Type B pancreatic cell (in vitro differentiated cells): ENCODE measurements at regions not wholly inside any gene's neighbourhood (a gene's known extent, or its start where the extent isn't known, plus 50 kb on each side); places are given as distances from the start of the nearest gene placed in this dataset.

ENCODE experiments used
- DNase-seq: peaks from one replicate; pipeline ENCODE4 v3.0.0; 2021; ENCODE audit warnings: mixed read lengths; ENCODE audit not compliant: unreplicated experiment; ENCODE audit errors: extremely low spot score
- H3K27ac Mint-ChIP-seq: 2 replicates; pipeline ENCODE4 v1.8.0; 2021; ENCODE audit warnings: mild to moderate bottlenecking, mixed read lengths
- H3K27me3 Mint-ChIP-seq: 2 replicates; pipeline ENCODE4 v1.8.0; 2021; ENCODE audit warnings: mixed read lengths
- H3K36me3 Mint-ChIP-seq: 2 replicates; pipeline ENCODE4 v1.8.0; 2021; ENCODE audit warnings: mixed read lengths
- H3K4me1 Mint-ChIP-seq: one replicate; pipeline ENCODE4 v1.8.0; 2021; ENCODE audit warnings: mixed read lengths; ENCODE audit not compliant: unreplicated experiment
- H3K4me3 Mint-ChIP-seq: 2 replicates; pipeline ENCODE4 v1.8.0; 2021; ENCODE audit warnings: mild to moderate bottlenecking, mixed read lengths
- H3K9me3 Mint-ChIP-seq: 2 replicates; pipeline ENCODE4 v1.8.0; 2021; ENCODE audit warnings: mixed read lengths
- TF ChIP-seq, protein P1 (sequence below): fragments of 200-600 bp; sonication (generic); conservative IDR thresholded peaks from 2 replicates; pipeline ENCODE4 v1.5.0; 2021; ENCODE audit warnings: antibody characterized with exemption, mild to moderate bottlenecking

DNA sequence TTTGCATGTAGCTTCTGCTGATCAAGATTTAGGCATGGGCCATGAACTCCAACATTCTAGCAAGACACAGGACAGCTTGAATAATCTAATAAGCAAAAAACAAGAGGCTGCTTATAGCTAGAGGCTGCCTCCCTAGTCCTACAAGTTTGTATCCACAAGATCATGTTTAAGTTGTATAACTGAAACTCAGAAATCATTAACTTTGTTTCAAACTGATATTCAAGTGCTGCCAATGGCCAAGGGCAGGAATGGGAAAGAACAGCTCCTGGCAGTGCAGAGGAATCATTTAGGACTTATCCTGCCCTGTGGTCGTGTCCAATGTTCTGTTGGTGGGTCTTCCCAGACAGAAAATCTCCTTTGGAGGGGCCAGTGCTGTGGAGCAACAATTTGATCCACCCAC lies 209.6 kb upstream of the DDI1 start:
- no peak for DNase-seq
- Mint-ChIP-seq H3K4me3 (no peak overlapping the region), H3K36me3 (no peaks in the 10 kb centered on the region), H3K27me3 (no peaks in the 10 kb centered on the region), H3K27ac (no peak overlapping the region), H3K4me1 (no peaks in the 10 kb centered on the region), H3K9me3 (no peaks in the 10 kb centered on the region)
- TF ChIP-seq, protein P1, sequence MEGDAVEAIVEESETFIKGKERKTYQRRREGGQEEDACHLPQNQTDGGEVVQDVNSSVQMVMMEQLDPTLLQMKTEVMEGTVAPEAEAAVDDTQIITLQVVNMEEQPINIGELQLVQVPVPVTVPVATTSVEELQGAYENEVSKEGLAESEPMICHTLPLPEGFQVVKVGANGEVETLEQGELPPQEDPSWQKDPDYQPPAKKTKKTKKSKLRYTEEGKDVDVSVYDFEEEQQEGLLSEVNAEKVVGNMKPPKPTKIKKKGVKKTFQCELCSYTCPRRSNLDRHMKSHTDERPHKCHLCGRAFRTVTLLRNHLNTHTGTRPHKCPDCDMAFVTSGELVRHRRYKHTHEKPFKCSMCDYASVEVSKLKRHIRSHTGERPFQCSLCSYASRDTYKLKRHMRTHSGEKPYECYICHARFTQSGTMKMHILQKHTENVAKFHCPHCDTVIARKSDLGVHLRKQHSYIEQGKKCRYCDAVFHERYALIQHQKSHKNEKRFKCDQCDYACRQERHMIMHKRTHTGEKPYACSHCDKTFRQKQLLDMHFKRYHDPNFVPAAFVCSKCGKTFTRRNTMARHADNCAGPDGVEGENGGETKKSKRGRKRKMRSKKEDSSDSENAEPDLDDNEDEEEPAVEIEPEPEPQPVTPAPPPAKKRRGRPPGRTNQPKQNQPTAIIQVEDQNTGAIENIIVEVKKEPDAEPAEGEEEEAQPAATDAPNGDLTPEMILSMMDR: no peak

DNA sequence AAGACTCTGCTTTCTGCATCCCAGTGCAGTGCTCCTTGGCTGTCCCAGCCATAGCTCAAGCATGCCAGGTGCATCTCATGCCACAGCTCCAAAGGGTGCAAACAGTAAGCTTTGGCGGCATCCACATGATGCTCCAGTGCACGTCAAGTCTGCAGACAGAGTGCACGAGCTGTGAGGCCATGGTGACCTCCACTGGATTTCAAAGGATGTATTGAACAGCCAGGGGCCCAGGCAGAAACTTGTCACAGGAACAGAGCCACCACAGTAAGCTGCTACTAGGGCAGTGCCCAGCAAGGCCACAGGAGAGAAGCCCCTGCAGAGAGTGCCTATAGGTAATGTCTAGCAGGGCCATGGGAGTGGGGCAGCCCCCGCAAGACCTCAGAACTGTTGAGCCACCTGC lies 206.8 kb upstream of the DDI1 start:
- no peak for DNase-seq
- TF ChIP-seq, protein P1: no peak
- no peaks in the 10 kb centered on the region for H3K4me1 Mint-ChIP-seq
- H3K36me3 Mint-ChIP-seq: no peaks in the 10 kb centered on the region
- H3K4me3 Mint-ChIP-seq: no peak overlapping the region
- no peak overlapping the region for H3K27ac Mint-ChIP-seq
- H3K27me3 Mint-ChIP-seq: no peaks in the 10 kb centered on the region
- H3K9me3 Mint-ChIP-seq: peaks cover 4% of the 10 kb centered on the region

DNA sequence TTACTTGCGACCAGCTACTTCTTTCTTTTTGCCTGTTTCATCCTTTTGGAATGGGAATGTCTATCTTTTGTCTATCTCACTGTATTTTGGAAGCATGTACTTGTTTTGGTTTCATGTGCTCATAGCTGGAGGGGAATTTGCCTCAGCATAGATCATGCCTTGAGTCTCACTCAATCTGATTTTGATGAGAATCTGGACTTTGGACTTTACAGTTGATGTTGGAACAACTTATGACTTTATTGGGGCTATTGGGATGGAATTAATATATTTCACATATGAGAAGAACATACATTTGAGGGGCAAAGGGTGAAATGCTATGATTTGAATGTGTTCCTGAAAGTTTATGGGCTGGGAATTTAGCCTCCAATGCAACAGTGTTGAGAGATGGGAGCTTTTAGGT lies 206.2 kb upstream of the DDI1 start:
- H3K27me3 Mint-ChIP-seq: no peaks in the 10 kb centered on the region
- H3K4me3 Mint-ChIP-seq: no peak overlapping the region
- H3K27ac Mint-ChIP-seq: no peak overlapping the region
- TF ChIP-seq, protein P1: no peak
- H3K36me3 Mint-ChIP-seq: no peaks in the 10 kb centered on the region
- peaks cover 4% of the 10 kb centered on the region for H3K9me3 Mint-ChIP-seq
- H3K4me1 Mint-ChIP-seq: no peaks in the 10 kb centered on the region
- no peak for DNase-seq

DNA sequence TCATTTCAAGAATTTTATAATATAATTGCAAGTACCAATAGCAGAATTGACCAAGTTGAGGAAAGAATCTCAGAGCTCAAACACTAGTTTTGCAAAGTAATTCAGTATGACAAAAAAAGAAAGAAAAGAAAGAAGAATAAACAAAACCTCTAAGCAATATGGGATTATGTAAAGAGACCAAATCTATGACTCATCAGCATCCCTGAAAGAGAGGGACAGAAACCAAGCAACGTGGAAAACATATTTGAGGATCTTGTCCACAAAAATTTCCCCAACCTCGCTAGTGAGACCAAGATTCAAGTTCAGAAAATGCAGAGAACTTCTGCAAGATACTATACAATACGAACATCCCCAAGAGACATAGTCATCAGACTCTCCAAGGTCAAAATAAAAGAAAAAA lies 203.7 kb upstream of the DDI1 start:
- TF ChIP-seq, protein P1: no peak
- Mint-ChIP-seq H3K4me1 (no peaks in the 10 kb centered on the region), H3K27me3 (no peaks in the 10 kb centered on the region), H3K36me3 (no peaks in the 10 kb centered on the region), H3K27ac (no peak overlapping the region), H3K4me3 (no peak overlapping the region), H3K9me3 (peaks cover 4% of the 10 kb centered on the region)
- no peak for DNase-seq

DNA sequence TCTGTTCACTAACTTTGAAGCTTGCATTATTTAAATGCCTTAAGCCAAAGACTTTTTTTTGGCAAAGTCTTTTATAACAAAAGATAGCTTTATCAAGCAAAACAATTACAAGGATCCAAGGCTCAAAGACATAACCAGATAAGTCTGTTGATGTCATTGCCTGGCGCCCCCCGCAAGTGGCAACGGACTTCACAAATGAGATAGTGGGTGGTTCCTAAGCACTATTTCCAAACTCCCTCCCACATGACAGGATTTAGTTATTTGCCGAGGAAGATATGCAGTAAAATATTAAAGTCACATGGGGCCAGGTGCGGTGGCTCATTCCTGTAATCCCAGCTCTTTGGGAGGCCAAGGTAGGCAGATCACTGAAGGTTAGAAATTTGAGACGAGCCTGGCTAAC lies 194.2 kb upstream of the DDI1 start:
- Mint-ChIP-seq H3K4me1 (peaks cover 10% of the 10 kb centered on the region), H3K9me3 (no peaks in the 10 kb centered on the region), H3K4me3 (no peak overlapping the region), H3K27me3 (no peaks in the 10 kb centered on the region), H3K27ac (no peak overlapping the region), H3K36me3 (peaks cover 6% of the 10 kb centered on the region)
- DNase-seq: no peak
- TF ChIP-seq, protein P1: no peak

DNA sequence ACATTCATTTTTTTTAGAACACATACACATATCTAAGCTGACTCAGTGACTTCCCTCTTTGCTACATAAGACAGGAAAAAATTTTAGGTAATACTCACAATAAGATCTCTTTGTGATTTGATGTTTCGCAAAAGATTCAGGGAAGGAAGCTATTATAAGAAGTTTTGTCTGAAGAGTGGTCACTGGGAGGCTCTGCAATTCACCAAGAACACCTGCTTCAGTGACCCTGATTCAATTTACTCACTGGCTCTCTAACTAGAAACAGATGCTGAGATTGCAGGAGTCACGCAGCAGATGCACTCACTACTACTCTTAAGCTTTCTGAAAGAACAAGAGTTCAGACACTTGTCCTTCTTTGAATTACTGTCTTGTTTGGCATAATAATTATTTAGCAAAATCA lies 193.6 kb upstream of the DDI1 start:
- Mint-ChIP-seq H3K4me3 (no peak overlapping the region), H3K27ac (no peak overlapping the region), H3K36me3 (peaks cover 6% of the 10 kb centered on the region), H3K4me1 (peaks cover 10% of the 10 kb centered on the region), H3K27me3 (no peaks in the 10 kb centered on the region), H3K9me3 (no peaks in the 10 kb centered on the region)
- TF ChIP-seq, protein P1: no peak
- DNase-seq: no peak
